HEK293T (cell line): ENCODE measurements at regions not wholly inside any gene's neighbourhood (a gene's known extent, or its start where the extent isn't known, plus 50 kb on each side); places are given as distances from the start of the nearest gene placed in this dataset.

Source experiments
- CTBP1 ChIP-seq: fragments of 450-650 bp; IDR thresholded peaks from 2 replicates; pipeline ENCODE4 v1.6.1; 2016; ENCODE audit warnings: borderline replicate concordance
- ELF4 ChIP-seq: fragments of 450-650 bp; IDR thresholded peaks from 2 replicates; pipeline ENCODE4 v1.6.1; 2017; ENCODE audit warnings: antibody characterized with exemption
- SUZ12 ChIP-seq: fragments of 450-650 bp; IDR thresholded peaks from 2 replicates; pipeline ENCODE4 v1.6.1; 2016; ENCODE audit warnings: mild to moderate bottlenecking
- ZNF384 ChIP-seq: fragments of 450-650 bp; IDR thresholded peaks from 2 replicates; pipeline ENCODE4 v1.6.1; 2016

DNA sequence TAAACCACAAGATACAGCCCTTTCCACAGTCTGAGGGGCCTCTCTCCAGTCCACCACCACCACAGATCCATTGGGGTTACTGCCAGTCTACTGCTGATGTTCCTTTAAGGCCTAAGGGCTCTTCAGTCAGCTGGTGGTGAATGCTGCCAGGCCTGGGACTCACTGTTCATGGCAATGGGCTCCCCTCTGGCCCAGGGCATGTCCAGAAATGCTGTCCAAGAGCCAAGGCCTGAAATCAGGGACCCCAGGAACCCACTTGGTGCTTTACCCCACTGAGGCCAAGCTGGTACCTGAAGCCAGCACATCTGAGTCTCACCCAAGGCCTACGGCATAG is 128.6 kb upstream of the CBLB start:
- no peak for TF ChIP-seq ELF4
- no peak for TF ChIP-seq SUZ12
- TF ChIP-seq CTBP1 = no peak
- no peak for TF ChIP-seq ZNF384
